Central memory CD8-positive, alpha-beta T cell (primary cell): ENCODE measurements at regions not wholly inside any gene's neighbourhood (a gene's known extent, or its start where the extent isn't known, plus 50 kb on each side); places are given as distances from the start of the nearest gene placed in this dataset.

Experiments used
- ATAC-seq: fragments of 150-1000 bp; cut with Tn5 transposase; replicated peaks from 2 replicates; pipeline ENCODE4 v1.10.0; 2022; ENCODE audit warnings: mild to moderate bottlenecking, moderate FRiP score, moderate number of reproducible peaks; ENCODE audit not compliant: poor library complexity, severe bottlenecking; ENCODE audit errors: extremely low read depth
- DNase-seq, 2 donors: peaks; one replicate each; pipeline ENCODE4 v3.0.0; 2021; ENCODE audit warnings: low spot score in 2 of 2
- H3K27ac Mint-ChIP-seq: one replicate; pipeline ENCODE4 v1.8.0; 2022; ENCODE audit warnings: low read depth, mild to moderate bottlenecking, moderate library complexity, mixed read lengths
- H3K27me3 Mint-ChIP-seq: one replicate; pipeline ENCODE4 v1.8.0; 2022; ENCODE audit warnings: mixed read lengths
- H3K36me3 Mint-ChIP-seq: one replicate; pipeline ENCODE4 v1.8.0; 2022; ENCODE audit warnings: mild to moderate bottlenecking, moderate library complexity, mixed read lengths; ENCODE audit not compliant: insufficient read depth
- H3K4me1 Mint-ChIP-seq: one replicate; pipeline ENCODE4 v1.8.0; 2022; ENCODE audit warnings: mixed read lengths
- H3K4me3 Mint-ChIP-seq: one replicate; pipeline ENCODE4 v1.8.0; 2022; ENCODE audit warnings: mild to moderate bottlenecking, moderate library complexity, mixed read lengths
- H3K9me3 Mint-ChIP-seq: one replicate; pipeline ENCODE4 v1.8.0; 2022; ENCODE audit warnings: mixed read lengths

- Mint-ChIP-seq H3K36me3 (no peaks in the 10 kb centered on the region), H3K27ac (no peak overlapping the region), H3K4me3 (no peak overlapping the region), H3K9me3 (peaks cover 6% of the 10 kb centered on the region), H3K4me1 (no peaks in the 10 kb centered on the region), H3K27me3 (no peaks in the 10 kb centered on the region)
- ATAC-seq (no peak), DNase-seq (no peak)
Measured at GRCh38 chr10:85311613-85312337, 983.4 kb downstream of the CCSER2 start.

DNA sequence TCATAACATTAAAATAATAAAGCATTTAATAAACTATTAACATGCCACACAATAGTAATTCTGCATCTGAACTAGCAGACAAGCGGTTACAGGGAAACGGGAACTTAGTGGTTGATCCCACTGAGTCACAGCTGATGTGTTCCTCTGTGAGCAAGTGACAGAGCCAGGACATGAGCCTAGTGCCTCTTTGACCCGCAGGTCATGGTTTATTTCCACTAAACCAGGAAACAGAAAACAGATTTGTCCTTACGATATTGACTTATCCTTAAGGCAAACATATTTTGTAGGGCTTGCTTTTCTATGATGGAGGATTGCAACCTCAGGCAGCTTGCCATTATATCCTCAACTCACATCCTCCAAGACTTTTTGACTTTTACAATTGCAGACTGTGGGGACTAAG lies 987.3 kb downstream of the CCSER2 start:
- no peak overlapping the region for H3K4me3 Mint-ChIP-seq
- no peak overlapping the region for H3K27ac Mint-ChIP-seq
- DNase-seq: no peak
- H3K27me3 Mint-ChIP-seq: no peaks in the 10 kb centered on the region
- H3K4me1 Mint-ChIP-seq: no peaks in the 10 kb centered on the region
- no peak for ATAC-seq
- no peaks in the 10 kb centered on the region for H3K36me3 Mint-ChIP-seq
- peaks cover 6% of the 10 kb centered on the region for H3K9me3 Mint-ChIP-seq

GRCh38 chr10:85316276-85316675 lies 987.9 kb downstream of the CCSER2 start:
- ATAC-seq (no peak), DNase-seq (no peak)
- no peak overlapping the region for H3K4me3 Mint-ChIP-seq
- H3K36me3 Mint-ChIP-seq: no peaks in the 10 kb centered on the region
- peaks cover 6% of the 10 kb centered on the region for H3K9me3 Mint-ChIP-seq
- H3K27me3 Mint-ChIP-seq: no peaks in the 10 kb centered on the region
- H3K27ac Mint-ChIP-seq: no peak overlapping the region
- no peaks in the 10 kb centered on the region for H3K4me1 Mint-ChIP-seq

- Mint-ChIP-seq H3K27me3 (no peaks in the 10 kb centered on the region), H3K9me3 (no peaks in the 10 kb centered on the region), H3K27ac (no peak overlapping the region), H3K36me3 (no peaks in the 10 kb centered on the region), H3K4me1 (no peaks in the 10 kb centered on the region), H3K4me3 (no peak overlapping the region)
- DNase-seq: no peak
- no peak for ATAC-seq
Measured at GRCh38 chr10:85317827-85318226, 989.4 kb downstream of the CCSER2 start.

DNA sequence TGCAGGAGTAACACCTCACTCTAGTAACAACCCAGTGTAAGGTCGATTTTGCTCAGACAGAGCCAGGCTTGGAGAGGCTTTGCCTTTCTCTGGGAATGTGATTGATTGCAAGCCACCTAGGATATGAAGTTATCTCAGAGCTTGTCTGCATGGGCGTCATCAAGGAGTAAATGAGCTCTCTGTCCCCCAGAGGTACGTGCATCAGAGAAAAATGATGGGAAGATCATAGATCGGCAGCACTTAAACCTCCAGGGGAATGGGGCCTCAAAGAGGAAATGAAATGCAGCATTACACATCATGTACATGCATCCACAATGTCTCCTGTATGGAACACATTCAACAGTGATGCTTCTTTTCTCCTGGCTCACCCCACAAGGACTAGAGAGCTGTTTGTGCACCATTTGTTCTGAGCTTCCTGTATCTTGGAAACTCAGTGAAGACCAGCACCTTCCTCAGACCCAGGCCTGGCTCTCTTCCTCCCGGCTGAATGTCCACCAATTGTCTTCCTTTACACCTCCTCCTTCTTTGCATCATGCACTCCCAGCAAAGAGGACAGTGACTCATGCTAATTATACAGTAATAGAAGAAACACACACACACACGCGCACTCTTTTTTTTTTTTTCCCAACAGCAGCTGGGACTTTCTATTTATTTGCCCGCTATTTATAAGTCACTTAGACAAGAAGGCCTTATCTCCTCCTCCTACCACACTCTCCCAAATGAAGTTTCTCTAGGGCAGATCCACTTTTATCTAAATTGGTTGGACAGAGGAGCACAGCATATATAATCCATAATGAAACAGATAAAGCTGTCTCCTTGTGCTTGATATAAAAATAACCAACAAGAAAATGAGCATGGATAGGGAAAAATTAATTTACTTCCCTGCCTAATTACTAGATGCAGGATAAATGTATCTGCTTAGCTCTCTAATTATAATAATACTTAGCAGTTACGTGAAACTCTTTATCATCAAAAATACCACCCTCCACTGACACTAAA lies 990.7 kb downstream of the CCSER2 start:
- H3K4me3 Mint-ChIP-seq: no peak overlapping the region
- no peak overlapping the region for H3K27ac Mint-ChIP-seq
- no peak for DNase-seq
- no peaks in the 10 kb centered on the region for H3K27me3 Mint-ChIP-seq
- H3K9me3 Mint-ChIP-seq: no peaks in the 10 kb centered on the region
- ATAC-seq: no peak
- H3K36me3 Mint-ChIP-seq: no peaks in the 10 kb centered on the region
- no peaks in the 10 kb centered on the region for H3K4me1 Mint-ChIP-seq

DNA sequence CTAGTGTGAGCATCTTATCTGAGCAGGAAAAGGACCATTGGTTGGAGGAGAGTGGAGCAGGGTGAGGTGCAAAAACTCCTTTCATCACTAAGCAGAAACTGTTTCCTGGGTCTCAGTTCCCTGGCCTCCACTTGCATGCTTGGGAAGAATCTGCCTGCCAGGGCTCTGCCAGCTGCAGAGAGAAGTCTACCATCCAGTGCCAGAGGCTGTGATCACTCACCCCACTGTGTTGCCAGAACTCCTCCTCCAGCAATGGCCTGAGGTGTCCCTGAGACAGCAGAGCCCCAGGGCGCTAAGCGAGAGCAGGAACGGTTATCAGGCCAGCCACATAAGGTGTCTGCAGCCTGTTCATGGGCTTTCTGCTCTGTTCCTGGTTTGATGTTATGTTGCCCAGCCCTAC lies 991.4 kb downstream of the CCSER2 start:
- Mint-ChIP-seq H3K9me3 (no peaks in the 10 kb centered on the region), H3K4me1 (no peaks in the 10 kb centered on the region), H3K4me3 (no peak overlapping the region), H3K27ac (no peak overlapping the region), H3K36me3 (no peaks in the 10 kb centered on the region), H3K27me3 (no peaks in the 10 kb centered on the region)
- DNase-seq (no peak), ATAC-seq (no peak)

DNA sequence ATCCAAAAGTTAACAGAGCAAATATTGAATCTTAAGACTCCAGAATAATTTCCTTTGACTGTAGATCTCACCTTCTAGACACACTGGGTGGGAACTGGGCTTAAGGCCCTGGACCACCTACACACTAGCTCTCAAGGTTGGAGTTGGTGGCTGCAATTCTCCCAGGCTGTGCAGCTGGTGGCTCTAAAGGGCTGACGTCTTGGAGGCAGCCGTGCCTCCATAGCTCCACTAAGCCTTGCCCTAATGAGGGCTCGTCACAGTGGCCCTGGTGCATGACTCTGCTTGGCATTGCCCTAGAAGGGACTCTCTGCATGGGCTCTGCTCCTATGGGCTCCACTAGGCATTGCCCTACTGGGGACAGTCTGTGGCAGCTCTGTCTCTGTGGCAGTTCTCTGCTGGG lies 1005.2 kb downstream of the CCSER2 start:
- Mint-ChIP-seq H3K27me3 (no peaks in the 10 kb centered on the region), H3K4me1 (no peaks in the 10 kb centered on the region), H3K9me3 (peaks cover 20% of the 10 kb centered on the region), H3K36me3 (peaks cover 1% of the 10 kb centered on the region), H3K4me3 (no peak overlapping the region), H3K27ac (no peak overlapping the region)
- ATAC-seq (no peak), DNase-seq (no peak)

GRCh38 chr10:85362401-85362800 lies 1004.2 kb downstream of the GRID1 start:
- ATAC-seq: no peak
- Mint-ChIP-seq H3K4me1 (no peaks in the 10 kb centered on the region), H3K27ac (no peak overlapping the region), H3K27me3 (no peaks in the 10 kb centered on the region), H3K4me3 (no peak overlapping the region), H3K36me3 (no peaks in the 10 kb centered on the region), H3K9me3 (no peaks in the 10 kb centered on the region)
- DNase-seq: no peak

- H3K27me3 Mint-ChIP-seq: no peaks in the 10 kb centered on the region
- no peaks in the 10 kb centered on the region for H3K36me3 Mint-ChIP-seq
- no peaks in the 10 kb centered on the region for H3K4me1 Mint-ChIP-seq
- no peak overlapping the region for H3K4me3 Mint-ChIP-seq
- no peak for DNase-seq
- H3K9me3 Mint-ChIP-seq: no peaks in the 10 kb centered on the region
- ATAC-seq: no peak
- H3K27ac Mint-ChIP-seq: no peak overlapping the region
Measured at GRCh38 chr10:85377029-85377806, 989.4 kb downstream of the GRID1 start.

DNA sequence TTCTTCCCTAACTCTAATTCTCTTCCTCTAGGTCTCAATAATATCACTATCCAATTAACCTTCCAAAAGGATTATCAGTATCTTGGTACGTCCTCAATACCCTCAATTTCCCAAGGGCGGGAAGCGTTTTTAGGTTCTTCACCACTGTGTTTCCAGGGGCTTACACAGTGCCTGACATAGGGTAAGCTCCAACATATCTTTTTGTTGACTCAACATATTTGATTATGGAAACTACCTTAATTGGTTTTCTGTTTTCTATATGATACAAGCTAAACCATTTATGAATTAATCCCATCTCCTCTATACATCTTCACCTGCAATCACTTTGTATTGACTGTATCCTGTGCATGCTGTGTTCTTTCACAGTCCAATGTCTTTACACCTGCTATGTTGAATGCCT lies 987.3 kb downstream of the GRID1 start:
- H3K27me3 Mint-ChIP-seq: no peaks in the 10 kb centered on the region
- no peaks in the 10 kb centered on the region for H3K36me3 Mint-ChIP-seq
- no peak overlapping the region for H3K4me3 Mint-ChIP-seq
- ATAC-seq: no peak
- DNase-seq: no peak
- no peak overlapping the region for H3K27ac Mint-ChIP-seq
- no peaks in the 10 kb centered on the region for H3K9me3 Mint-ChIP-seq
- H3K4me1 Mint-ChIP-seq: no peaks in the 10 kb centered on the region

DNA sequence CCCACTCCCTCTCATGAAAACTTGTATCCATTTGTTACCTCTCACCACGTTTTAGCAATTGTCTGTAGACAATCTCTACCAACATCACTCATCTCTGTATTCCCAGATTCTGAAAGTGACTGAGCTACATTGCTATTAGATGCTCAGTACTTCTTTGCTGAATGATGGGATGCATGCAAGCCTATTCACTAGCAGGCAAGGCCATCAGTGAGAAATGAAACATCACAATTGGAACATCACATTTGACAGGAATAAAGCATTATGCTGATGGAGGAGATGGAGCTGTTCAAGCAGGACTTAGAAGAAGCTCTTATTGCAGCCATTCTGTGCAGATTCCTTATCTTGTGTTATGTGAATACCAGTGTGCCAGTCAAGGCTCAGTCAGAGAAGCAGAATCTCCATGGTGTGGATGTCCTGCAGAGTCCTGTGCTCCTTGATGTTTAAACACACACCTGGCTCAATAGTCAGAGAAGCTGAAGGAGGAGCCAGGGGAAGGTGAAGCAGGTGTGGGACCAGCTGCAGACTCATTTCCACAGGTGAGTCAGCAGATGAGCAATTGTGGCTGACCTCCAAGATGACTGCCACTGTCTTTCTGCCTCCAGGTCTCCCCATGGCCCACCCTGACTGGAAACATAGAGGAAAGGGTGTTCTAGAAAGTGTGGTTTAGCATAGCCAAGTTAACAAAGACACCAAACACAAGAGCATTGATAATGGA lies 965.5 kb downstream of the GRID1 start:
- H3K27me3 Mint-ChIP-seq: no peaks in the 10 kb centered on the region
- H3K9me3 Mint-ChIP-seq: peaks cover 6% of the 10 kb centered on the region
- DNase-seq (no peak), ATAC-seq (no peak)
- no peak overlapping the region for H3K27ac Mint-ChIP-seq
- no peaks in the 10 kb centered on the region for H3K4me1 Mint-ChIP-seq
- no peak overlapping the region for H3K4me3 Mint-ChIP-seq
- no peaks in the 10 kb centered on the region for H3K36me3 Mint-ChIP-seq

GRCh38 chr10:85402541-85402940 lies 964.1 kb downstream of the GRID1 start:
- ATAC-seq (no peak), DNase-seq (no peak)
- no peaks in the 10 kb centered on the region for H3K4me1 Mint-ChIP-seq
- no peak overlapping the region for H3K4me3 Mint-ChIP-seq
- peaks cover 6% of the 10 kb centered on the region for H3K9me3 Mint-ChIP-seq
- H3K36me3 Mint-ChIP-seq: no peaks in the 10 kb centered on the region
- H3K27me3 Mint-ChIP-seq: no peaks in the 10 kb centered on the region
- no peak overlapping the region for H3K27ac Mint-ChIP-seq
